Trophoblast cell (in vitro differentiated cells and primary cell): ENCODE measurements at regions not wholly inside any gene's neighbourhood (a gene's known extent, or its start where the extent isn't known, plus 50 kb on each side); places are given as distances from the start of the nearest gene placed in this dataset.
"Not testable (repeated sequence)": the region's sequence is repeated elsewhere in the genome, so short reads cannot be mapped to it uniquely, and the experiment has no call there.

ENCODE experiments used
- DNase-seq, 2 donors: peaks; one replicate each; pipeline ENCODE4 v3.0.0-alpha.2; 2016
- H2AFZ ChIP-seq: 2 replicates; pipeline ENCODE4 v1.6.1; 2013; ENCODE audit warnings: low read length, moderate library complexity, mild to moderate bottlenecking; ENCODE audit not compliant: insufficient read depth, poor library complexity
- H2AK5ac ChIP-seq: 2 replicates; pipeline ENCODE4 v1.6.1; 2013; ENCODE audit warnings: mild to moderate bottlenecking, low read length
- H2BK120ac ChIP-seq: 2 replicates; pipeline ENCODE4 v1.6.1; 2013; ENCODE audit warnings: low read length, mild to moderate bottlenecking, moderate library complexity; ENCODE audit not compliant: insufficient read depth, poor library complexity
- H2BK12ac ChIP-seq: 2 replicates; pipeline ENCODE4 v1.6.1; 2013; ENCODE audit warnings: mild to moderate bottlenecking, low read length, moderate library complexity
- H2BK5ac ChIP-seq: 2 replicates; pipeline ENCODE4 v1.6.1; 2013; ENCODE audit warnings: low read length, low read depth, moderate library complexity, mild to moderate bottlenecking; ENCODE audit not compliant: poor library complexity
- H3K14ac ChIP-seq: 2 replicates; pipeline ENCODE4 v1.6.1; 2013; ENCODE audit warnings: mild to moderate bottlenecking, low read length
- H3K18ac ChIP-seq: 2 replicates; pipeline ENCODE4 v1.6.1; 2013; ENCODE audit warnings: mild to moderate bottlenecking, low read length
- H3K23ac ChIP-seq: 2 replicates; pipeline ENCODE4 v1.6.1; 2013; ENCODE audit warnings: low read length
- H3K27ac ChIP-seq: 2 replicates; pipeline ENCODE4 v1.5.1; 2013; ENCODE audit warnings: low read depth, mild to moderate bottlenecking, inconsistent platforms, low read length, moderate library complexity
- H3K27me3 ChIP-seq: 2 replicates; pipeline ENCODE4 v1.6.1; 2013; ENCODE audit warnings: inconsistent platforms, mild to moderate bottlenecking, low read length, moderate library complexity; ENCODE audit not compliant: insufficient read depth
- H3K36me3 ChIP-seq, 2 experiments: 1 replicate in 1 of 2; 2 replicates in 1 of 2; pipeline ENCODE4 v1.6.1; 2013; ENCODE audit warnings: low read length in 2 of 2, mild to moderate bottlenecking in 2 of 2, moderate library complexity in 1 of 2; ENCODE audit not compliant: insufficient read depth in 2 of 2, control insufficient read depth in 1 of 2
- H3K4ac ChIP-seq: 2 replicates; pipeline ENCODE4 v1.6.1; 2013; ENCODE audit warnings: low read depth, mild to moderate bottlenecking, low read length, moderate library complexity
- H3K4me1 ChIP-seq, 2 experiments: 1 replicate in 1 of 2; 2 replicates in 1 of 2; pipeline ENCODE4 v1.6.1; 2013; ENCODE audit warnings: low read length in 2 of 2, mild to moderate bottlenecking in 2 of 2, moderate library complexity in 1 of 2; ENCODE audit not compliant: insufficient read depth in 2 of 2, control insufficient read depth in 1 of 2
- H3K4me2 ChIP-seq: 2 replicates; pipeline ENCODE4 v1.6.1; 2013; ENCODE audit warnings: inconsistent platforms, mild to moderate bottlenecking, low read length, moderate library complexity
- H3K4me3 ChIP-seq: 2 replicates; pipeline ENCODE4 v1.5.1; 2013; ENCODE audit warnings: mild to moderate bottlenecking, low read depth, low read length, inconsistent platforms
- H3K79me1 ChIP-seq: one replicate; pipeline ENCODE4 v1.6.1; 2013; ENCODE audit warnings: low read length
- H3K79me2 ChIP-seq: 2 replicates; pipeline ENCODE4 v1.6.1; 2013; ENCODE audit warnings: low read length, mild to moderate bottlenecking; ENCODE audit not compliant: control insufficient read depth, insufficient read depth, poor library complexity
- H3K9ac ChIP-seq: 2 replicates; pipeline ENCODE4 v1.6.1; 2013; ENCODE audit warnings: mild to moderate bottlenecking, low read length
- H3K9me3 ChIP-seq: 2 replicates; pipeline ENCODE4 v1.6.1; 2013; ENCODE audit warnings: low read depth, mild to moderate bottlenecking, control low read depth, inconsistent platforms, low read length; ENCODE audit not compliant: insufficient read depth
- H4K12ac ChIP-seq: 2 replicates; pipeline ENCODE4 v1.6.1; 2013; ENCODE audit warnings: low read depth, mild to moderate bottlenecking, low read length, moderate library complexity
- H4K8ac ChIP-seq: 2 replicates; pipeline ENCODE4 v1.6.1; 2013; ENCODE audit warnings: low read depth, mild to moderate bottlenecking, low read length, moderate library complexity
- H4K91ac ChIP-seq: one replicate; pipeline ENCODE4 v1.6.1; 2013; ENCODE audit warnings: low read depth, mild to moderate bottlenecking, low read length, moderate library complexity
- WGBS: extraction: QIAGEN DNeasy Blood & Tissue Kit; methylation state at CpG from one replicate; pipeline ENCODE4 v1.1.7; 2013; ENCODE audit warnings: missing lambda C conversion rate; ENCODE audit not compliant: insufficient read length, insufficient coverage; ENCODE audit errors: extremely low coverage; 5-methylcytosine and 5-hydroxymethylcytosine counted together

DNA sequence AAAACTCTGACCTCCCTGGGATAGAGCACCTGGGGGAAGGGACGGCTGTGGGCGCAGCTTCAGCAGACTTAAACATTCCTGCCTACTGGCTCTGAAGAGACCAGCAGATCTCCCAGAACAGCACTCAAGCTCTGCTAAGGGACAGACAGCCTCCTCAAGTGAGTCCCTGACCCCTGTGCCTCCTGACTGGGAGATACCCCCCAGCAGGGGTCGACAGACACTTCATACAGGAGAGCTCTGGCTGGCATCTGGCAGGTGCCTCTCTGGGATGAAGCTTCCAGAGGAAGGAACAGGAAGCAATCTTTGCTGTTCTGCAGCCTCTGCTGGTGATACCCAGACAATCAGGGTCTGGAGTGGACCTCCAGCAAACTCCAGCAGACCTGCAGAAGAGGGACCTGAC lies 108.5 kb upstream of the CAB39 start:
- not testable (repeated sequence) for H2AK5ac ChIP-seq, H3K4me3 ChIP-seq, H2BK5ac ChIP-seq, H3K79me1 ChIP-seq, H3K4me1 ChIP-seq, H3K14ac ChIP-seq, H2BK120ac ChIP-seq, H3K4me2 ChIP-seq, H4K8ac ChIP-seq, H3K4ac ChIP-seq, H3K36me3 ChIP-seq, H3K79me2 ChIP-seq, H4K12ac ChIP-seq, H3K9me3 ChIP-seq, H3K23ac ChIP-seq, H3K27me3 ChIP-seq, H4K91ac ChIP-seq, H2AFZ ChIP-seq, DNase-seq, H3K27ac ChIP-seq, H3K9ac ChIP-seq, H2BK12ac ChIP-seq, H3K18ac ChIP-seq
- no CpG with 5 or more reads among the region's 3 CpGs for WGBS

DNA sequence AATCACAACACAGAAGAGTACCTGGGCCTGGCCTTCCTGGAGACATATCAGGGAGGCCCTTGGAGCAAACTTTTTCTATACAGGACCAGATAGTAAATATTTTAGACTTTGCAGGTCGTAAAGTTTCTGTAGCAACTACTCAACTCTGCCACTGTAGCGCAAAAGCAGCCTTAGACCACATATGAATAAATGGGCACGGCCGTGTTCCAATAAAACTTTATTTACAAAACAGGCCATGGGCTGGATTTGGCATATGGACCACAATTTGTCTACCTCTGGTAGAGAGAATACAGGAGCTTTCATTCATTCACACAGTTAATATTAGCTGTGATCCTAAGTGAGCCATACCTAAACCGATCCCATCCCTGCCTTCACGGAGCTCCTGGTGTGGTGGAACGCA lies 98.6 kb upstream of the CAB39 start:
- H2BK5ac ChIP-seq = no peak overlapping the region
- no peak overlapping the region for H2AK5ac ChIP-seq
- WGBS = no CpG with 5 or more reads among the region's 7 CpGs
- no peak overlapping the region for H3K27ac ChIP-seq
- no peak overlapping the region for H4K12ac ChIP-seq
- no peak overlapping the region for H3K23ac ChIP-seq
- no peak overlapping the region for H2BK120ac ChIP-seq
- H3K79me1 ChIP-seq = no peaks in the 10 kb centered on the region
- no peak overlapping the region for H4K8ac ChIP-seq
- no peak for DNase-seq
- no peak overlapping the region for H3K4me3 ChIP-seq
- H3K4ac ChIP-seq = no peak overlapping the region
- H3K18ac ChIP-seq = no peak overlapping the region
- no peaks in the 10 kb centered on the region for H3K9me3 ChIP-seq
- no peak overlapping the region for H2AFZ ChIP-seq
- no peaks in the 10 kb centered on the region for H3K27me3 ChIP-seq
- no peaks in the 10 kb centered on the region for H3K79me2 ChIP-seq
- H3K14ac ChIP-seq = no peak overlapping the region
- H3K36me3 ChIP-seq = no peaks in the 10 kb centered on the region
- no peak overlapping the region for H2BK12ac ChIP-seq
- H3K9ac ChIP-seq = no peak overlapping the region
- no peak overlapping the region for H4K91ac ChIP-seq
- no peaks in the 10 kb centered on the region for H3K4me1 ChIP-seq
- no peak overlapping the region for H3K4me2 ChIP-seq

DNA sequence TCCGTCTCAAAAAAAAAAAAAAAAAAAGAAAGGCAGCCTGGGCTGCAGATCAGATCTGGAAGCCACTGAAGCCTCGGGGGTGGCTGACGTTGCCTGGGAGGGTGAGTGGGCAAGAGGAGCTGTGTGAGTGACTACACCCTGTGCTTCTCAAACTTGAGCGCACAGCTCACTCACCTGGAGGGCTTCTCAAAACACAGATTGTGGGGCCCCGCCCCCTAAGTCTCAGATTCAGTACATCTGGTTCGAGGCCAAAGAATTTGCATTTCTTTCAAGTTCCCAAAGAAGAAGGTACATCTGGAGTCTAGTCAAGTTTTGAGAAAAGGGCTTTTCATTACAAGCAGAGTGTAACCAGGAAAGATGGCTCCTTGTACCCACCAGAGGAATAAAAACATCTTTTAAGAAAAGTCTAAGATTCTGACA lies 97.7 kb upstream of the CAB39 start:
- H3K79me2 ChIP-seq = no peaks in the 10 kb centered on the region
- no peak overlapping the region for H4K91ac ChIP-seq
- no peaks in the 10 kb centered on the region for H3K79me1 ChIP-seq
- H3K18ac ChIP-seq = no peak overlapping the region
- no CpG with 5 or more reads among the region's 6 CpGs for WGBS
- H4K8ac ChIP-seq = no peak overlapping the region
- no peaks in the 10 kb centered on the region for H3K27me3 ChIP-seq
- no peaks in the 10 kb centered on the region for H3K9me3 ChIP-seq
- H3K23ac ChIP-seq = no peak overlapping the region
- H2BK12ac ChIP-seq = no peak overlapping the region
- H3K9ac ChIP-seq = no peak overlapping the region
- no peaks in the 10 kb centered on the region for H3K4me1 ChIP-seq
- no peak overlapping the region for H2BK120ac ChIP-seq
- no peak overlapping the region for H2AFZ ChIP-seq
- no peak overlapping the region for H3K14ac ChIP-seq
- H3K36me3 ChIP-seq = no peaks in the 10 kb centered on the region
- no peak overlapping the region for H2BK5ac ChIP-seq
- no peak overlapping the region for H3K4me2 ChIP-seq
- H4K12ac ChIP-seq = no peak overlapping the region
- H2AK5ac ChIP-seq = no peak overlapping the region
- H3K27ac ChIP-seq = no peak overlapping the region
- no peak overlapping the region for H3K4ac ChIP-seq
- no peak for DNase-seq
- H3K4me3 ChIP-seq = no peak overlapping the region

DNA sequence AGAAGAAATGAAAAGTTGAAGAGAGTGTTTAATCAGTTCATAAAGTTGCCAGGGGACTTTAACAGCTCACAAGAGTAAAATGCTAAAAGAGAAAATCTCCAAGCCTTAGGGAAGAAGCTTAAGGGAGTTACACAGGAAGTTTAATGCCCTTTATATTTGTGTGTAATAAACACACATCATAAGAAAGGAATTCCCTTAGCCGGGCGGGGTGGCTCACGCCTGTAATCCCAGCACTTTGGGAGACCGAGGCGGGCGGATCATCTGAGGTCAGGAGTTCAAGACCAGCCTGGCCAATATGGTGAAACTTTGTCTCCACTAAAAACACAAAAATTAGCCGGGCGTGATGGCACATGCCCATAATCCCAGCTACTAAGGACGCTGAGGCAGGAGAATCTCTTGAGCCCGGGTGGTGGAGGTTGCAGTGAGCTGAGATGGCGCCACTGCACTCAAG lies 95.4 kb upstream of the CAB39 start:
- not testable (repeated sequence) for H4K8ac ChIP-seq, H4K12ac ChIP-seq, H2AK5ac ChIP-seq, H3K9ac ChIP-seq, H3K18ac ChIP-seq, H2BK12ac ChIP-seq, H3K27me3 ChIP-seq, H3K79me1 ChIP-seq, H3K14ac ChIP-seq, H3K36me3 ChIP-seq, H4K91ac ChIP-seq, H3K27ac ChIP-seq, H2BK120ac ChIP-seq, H3K79me2 ChIP-seq, H2BK5ac ChIP-seq, H2AFZ ChIP-seq, H3K4me3 ChIP-seq, H3K9me3 ChIP-seq, H3K4ac ChIP-seq, H3K23ac ChIP-seq, H3K4me2 ChIP-seq, H3K4me1 ChIP-seq
- WGBS = no CpG with 5 or more reads among the region's 11 CpGs
- DNase-seq = peak; percentile 42 to 78
